ENCODE measurements at regions not wholly inside any gene's neighbourhood (a gene's known extent, or its start where the extent isn't known, plus 50 kb on each side); places are given as distances from the start of the nearest gene placed in this dataset.
"Not testable (repeated sequence)": the region's sequence is repeated elsewhere in the genome, so short reads cannot be mapped to it uniquely, and the experiment has no call there.

DNA sequence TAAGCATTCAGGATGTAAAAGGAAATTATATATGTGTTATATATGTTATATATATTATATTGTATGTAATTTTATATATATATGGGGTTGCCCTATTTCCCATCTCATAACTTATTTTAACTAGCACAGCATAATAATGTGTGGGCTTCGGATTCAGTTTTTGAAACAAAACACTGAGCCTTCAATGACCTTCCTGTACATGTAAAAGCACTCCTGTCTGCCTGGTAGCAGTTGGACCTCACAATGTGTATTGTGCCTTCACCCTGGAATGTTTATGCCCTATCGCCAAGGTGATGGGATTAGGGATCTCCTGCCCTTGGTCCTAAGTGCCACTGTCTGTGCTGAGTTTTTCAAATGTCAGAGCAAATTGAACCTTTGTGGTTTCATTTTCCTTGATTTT, 968.8 kb downstream of the TUBA3C start (continued):
- TF ChIP-seq, protein P1, sequence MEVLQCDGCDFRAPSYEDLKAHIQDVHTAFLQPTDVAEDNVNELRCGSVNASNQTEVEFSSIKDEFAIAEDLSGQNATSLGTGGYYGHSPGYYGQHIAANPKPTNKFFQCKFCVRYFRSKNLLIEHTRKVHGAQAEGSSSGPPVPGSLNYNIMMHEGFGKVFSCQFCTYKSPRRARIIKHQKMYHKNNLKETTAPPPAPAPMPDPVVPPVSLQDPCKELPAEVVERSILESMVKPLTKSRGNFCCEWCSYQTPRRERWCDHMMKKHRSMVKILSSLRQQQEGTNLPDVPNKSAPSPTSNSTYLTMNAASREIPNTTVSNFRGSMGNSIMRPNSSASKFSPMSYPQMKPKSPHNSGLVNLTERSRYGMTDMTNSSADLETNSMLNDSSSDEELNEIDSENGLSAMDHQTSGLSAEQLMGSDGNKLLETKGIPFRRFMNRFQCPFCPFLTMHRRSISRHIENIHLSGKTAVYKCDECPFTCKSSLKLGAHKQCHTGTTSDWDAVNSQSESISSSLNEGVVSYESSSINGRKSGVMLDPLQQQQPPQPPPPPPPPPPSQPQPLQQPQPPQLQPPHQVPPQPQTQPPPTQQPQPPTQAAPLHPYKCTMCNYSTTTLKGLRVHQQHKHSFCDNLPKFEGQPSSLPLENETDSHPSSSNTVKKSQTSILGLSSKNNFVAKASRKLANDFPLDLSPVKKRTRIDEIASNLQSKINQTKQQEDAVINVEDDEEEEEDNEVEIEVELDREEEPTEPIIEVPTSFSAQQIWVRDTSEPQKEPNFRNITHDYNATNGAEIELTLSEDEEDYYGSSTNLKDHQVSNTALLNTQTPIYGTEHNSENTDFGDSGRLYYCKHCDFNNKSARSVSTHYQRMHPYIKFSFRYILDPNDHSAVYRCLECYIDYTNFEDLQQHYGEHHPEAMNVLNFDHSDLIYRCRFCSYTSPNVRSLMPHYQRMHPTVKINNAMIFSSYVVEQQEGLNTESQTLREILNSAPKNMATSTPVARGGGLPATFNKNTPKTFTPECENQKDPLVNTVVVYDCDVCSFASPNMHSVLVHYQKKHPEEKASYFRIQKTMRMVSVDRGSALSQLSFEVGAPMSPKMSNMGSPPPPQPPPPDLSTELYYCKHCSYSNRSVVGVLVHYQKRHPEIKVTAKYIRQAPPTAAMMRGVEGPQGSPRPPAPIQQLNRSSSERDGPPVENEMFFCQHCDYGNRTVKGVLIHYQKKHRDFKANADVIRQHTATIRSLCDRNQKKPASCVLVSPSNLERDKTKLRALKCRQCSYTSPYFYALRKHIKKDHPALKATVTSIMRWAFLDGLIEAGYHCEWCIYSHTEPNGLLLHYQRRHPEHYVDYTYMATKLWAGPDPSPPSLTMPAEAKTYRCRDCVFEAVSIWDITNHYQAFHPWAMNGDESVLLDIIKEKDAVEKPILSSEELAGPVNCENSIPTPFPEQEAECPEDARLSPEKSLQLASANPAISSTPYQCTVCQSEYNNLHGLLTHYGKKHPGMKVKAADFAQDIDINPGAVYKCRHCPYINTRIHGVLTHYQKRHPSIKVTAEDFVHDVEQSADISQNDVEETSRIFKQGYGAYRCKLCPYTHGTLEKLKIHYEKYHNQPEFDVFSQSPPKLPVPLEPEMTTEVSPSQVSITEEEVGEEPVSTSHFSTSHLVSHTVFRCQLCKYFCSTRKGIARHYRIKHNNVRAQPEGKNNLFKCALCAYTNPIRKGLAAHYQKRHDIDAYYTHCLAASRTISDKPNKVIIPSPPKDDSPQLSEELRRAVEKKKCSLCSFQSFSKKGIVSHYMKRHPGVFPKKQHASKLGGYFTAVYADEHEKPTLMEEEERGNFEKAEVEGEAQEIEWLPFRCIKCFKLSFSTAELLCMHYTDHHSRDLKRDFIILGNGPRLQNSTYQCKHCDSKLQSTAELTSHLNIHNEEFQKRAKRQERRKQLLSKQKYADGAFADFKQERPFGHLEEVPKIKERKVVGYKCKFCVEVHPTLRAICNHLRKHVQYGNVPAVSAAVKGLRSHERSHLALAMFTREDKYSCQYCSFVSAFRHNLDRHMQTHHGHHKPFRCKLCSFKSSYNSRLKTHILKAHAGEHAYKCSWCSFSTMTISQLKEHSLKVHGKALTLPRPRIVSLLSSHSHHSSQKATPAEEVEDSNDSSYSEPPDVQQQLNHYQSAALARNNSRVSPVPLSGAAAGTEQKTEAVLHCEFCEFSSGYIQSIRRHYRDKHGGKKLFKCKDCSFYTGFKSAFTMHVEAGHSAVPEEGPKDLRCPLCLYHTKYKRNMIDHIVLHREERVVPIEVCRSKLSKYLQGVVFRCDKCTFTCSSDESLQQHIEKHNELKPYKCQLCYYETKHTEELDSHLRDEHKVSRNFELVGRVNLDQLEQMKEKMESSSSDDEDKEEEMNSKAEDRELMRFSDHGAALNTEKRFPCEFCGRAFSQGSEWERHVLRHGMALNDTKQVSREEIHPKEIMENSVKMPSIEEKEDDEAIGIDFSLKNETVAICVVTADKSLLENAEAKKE (CRISPR knock-in tag; IDR thresholded peaks at IDR 0.05) = no peak
- TF ChIP-seq EZH2phosphoT487 (IDR thresholded peaks at IDR 0.05; ENCODE audit: unreplicated experiment) = no peak
- TF ChIP-seq STAT1 (IDR thresholded peaks at IDR 0.05; ENCODE audit: unreplicated experiment) = no peak

DNA sequence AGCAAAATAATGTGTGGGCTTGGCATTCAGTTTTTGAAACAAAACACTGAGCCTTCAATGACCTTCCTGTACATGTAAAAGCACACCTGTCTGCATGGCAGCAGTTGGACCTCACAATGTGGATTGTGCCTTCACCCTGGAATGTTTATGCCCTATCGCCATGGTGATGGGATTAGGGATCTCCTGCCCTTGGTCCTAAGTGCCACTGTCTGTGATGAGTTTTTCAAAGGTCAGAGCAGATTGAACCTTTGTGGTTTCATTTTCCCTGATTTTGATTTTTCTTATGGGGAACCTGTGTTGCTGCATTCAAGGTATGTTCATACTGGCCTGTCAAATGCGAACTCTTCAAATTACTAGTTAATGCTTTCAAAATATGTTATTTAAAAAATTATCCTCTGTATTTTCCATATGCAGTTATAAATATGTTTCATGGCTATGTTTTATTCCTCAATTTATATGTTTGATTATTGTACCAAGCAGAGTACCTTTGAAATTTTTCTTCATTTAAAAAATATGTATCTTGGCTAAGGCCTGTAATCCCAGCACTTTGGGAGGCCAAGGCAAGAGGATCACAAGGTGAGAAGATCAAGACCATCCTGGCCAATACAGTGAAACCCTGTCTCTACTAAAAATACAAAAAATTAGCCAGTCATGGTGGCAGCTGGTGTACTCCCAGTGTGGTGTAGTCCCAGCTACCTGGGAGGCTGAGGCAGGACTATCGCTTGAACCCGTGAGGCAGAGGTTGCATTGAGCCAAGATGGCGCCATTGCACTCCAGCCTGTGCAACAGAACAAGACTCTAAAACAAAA, 969.7 kb downstream of the TUBA3C start:
- not testable (repeated sequence) for H3K4me2 ChIP-seq, H3K27ac Mint-ChIP-seq
- H3K9me3 Mint-ChIP-seq = peaks cover 43% of the 10 kb centered on the region

DNA sequence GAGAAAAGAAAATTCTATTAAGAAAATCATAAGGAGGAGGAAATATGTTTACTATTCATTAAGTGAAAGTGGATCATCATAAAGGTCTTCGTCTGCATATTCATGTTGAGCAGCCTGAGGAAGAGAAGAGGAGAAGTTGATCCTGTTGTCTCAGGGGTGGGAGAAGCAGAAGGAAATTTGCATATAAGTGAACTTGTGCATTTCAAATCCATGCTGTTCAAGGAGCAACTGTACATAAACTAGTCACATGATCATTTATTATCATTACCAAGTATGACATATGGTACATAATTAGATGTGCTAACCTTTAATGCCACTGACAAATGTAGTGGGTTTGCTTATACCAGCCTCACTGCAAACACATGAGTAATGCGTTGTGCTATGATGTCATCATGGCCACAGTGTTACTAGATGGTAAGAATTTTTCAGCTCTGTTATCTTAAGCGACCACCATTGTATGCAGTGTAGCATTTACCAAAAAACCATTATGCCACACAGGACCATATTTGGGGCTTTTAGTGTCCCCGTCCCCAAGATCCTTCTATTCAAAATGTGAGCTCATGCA, 976.9 kb downstream of the TUBA3C start:
- H3K9me3 Mint-ChIP-seq = peaks cover 63% of the 10 kb centered on the region
- not testable (repeated sequence) for H3K9me2 ChIP-seq (ENCODE audit: insufficient read depth)

More for the DNA sequence above, 969.7 kb downstream of the TUBA3C start:
- not testable (repeated sequence) for H3K36me3 ChIP-seq (ENCODE audit: insufficient read depth); H3K27me3 ChIP-seq (ENCODE audit: insufficient read depth); H3K27ac ChIP-seq (ENCODE audit: low read depth); H3K4me1 ChIP-seq (ENCODE audit: insufficient read depth); H3K4me1 Mint-ChIP-seq; H2AFZ ChIP-seq; H4K20me1 ChIP-seq (replicated peaks; ENCODE audit: insufficient read depth); H3K9me2 ChIP-seq (ENCODE audit: insufficient read depth); H3K4me3 ChIP-seq; H3K4me3 Mint-ChIP-seq; H3K79me2 ChIP-seq (replicated peaks; ENCODE audit: insufficient read depth); H3F3A ChIP-seq (replicated peaks; ENCODE audit: low read depth)
- ATAC-seq (peak; percentile 79), DNase-seq (ENCODE audit: low spot score) (peak; percentile 40)
- H3K36me3 Mint-ChIP-seq (ENCODE audit: low read depth) = peaks cover 15% of the 10 kb centered on the region
- peaks cover 10% of the 10 kb centered on the region for H3K27me3 Mint-ChIP-seq (ENCODE audit: insufficient read depth, low read depth, poor library complexity)

DNA sequence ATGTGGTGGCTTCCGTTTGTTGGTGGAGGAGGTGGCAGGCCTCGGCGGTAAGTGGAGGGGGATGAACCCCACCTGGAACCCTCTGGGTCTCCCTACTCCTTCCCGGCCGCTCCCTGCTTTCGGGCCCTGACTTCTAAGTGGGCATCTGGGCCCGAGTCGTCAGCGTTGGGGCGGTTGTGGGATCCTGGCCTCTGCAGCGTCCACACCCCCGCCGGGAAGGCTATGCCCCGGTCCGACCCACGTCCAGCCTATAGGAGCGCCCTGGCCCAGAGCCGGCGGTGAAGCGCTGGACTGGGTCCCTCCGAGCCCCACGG, 986.3 kb downstream of the TUBA3C start:
- Mint-ChIP-seq H3K9me3 (peaks cover 63% of the 10 kb centered on the region), H3K36me3 (ENCODE audit: low read depth) (peaks cover 16% of the 10 kb centered on the region)
- not testable (repeated sequence) for H3K4me2 ChIP-seq; H3K27me3 ChIP-seq (ENCODE audit: insufficient read depth); H3F3A ChIP-seq (replicated peaks; ENCODE audit: low read depth); H3K4me3 ChIP-seq; H3K27ac ChIP-seq (ENCODE audit: low read depth); H3K9me2 ChIP-seq (ENCODE audit: insufficient read depth); H3K4me3 Mint-ChIP-seq; H3K27ac Mint-ChIP-seq; ATAC-seq; H2AFZ ChIP-seq; H3K27me3 Mint-ChIP-seq (ENCODE audit: insufficient read depth, low read depth, poor library complexity); DNase-seq (ENCODE audit: low spot score); H3K4me1 Mint-ChIP-seq; H4K20me1 ChIP-seq (replicated peaks; ENCODE audit: insufficient read depth); H3K79me2 ChIP-seq (replicated peaks; ENCODE audit: insufficient read depth); H3K4me1 ChIP-seq (ENCODE audit: insufficient read depth); H3K36me3 ChIP-seq (ENCODE audit: insufficient read depth)

More for the DNA sequence above, 976.9 kb downstream of the TUBA3C start:
- H3K4me1 Mint-ChIP-seq; H4K20me1 ChIP-seq (replicated peaks; ENCODE audit: insufficient read depth); H3K27me3 Mint-ChIP-seq (ENCODE audit: insufficient read depth, low read depth, poor library complexity); H3K36me3 ChIP-seq (ENCODE audit: insufficient read depth); ATAC-seq; H3K27ac Mint-ChIP-seq; H3K4me3 ChIP-seq; DNase-seq (ENCODE audit: low spot score); H3K79me2 ChIP-seq (replicated peaks; ENCODE audit: insufficient read depth); H3K36me3 Mint-ChIP-seq (ENCODE audit: low read depth); H3K4me3 Mint-ChIP-seq; H3K4me1 ChIP-seq (ENCODE audit: insufficient read depth); H2AFZ ChIP-seq; H3K4me2 ChIP-seq; H3K27me3 ChIP-seq (ENCODE audit: insufficient read depth); H3F3A ChIP-seq (replicated peaks; ENCODE audit: low read depth); H3K27ac ChIP-seq (ENCODE audit: low read depth): not testable (repeated sequence)
